ENCODE measurements at regions not wholly inside any gene's neighbourhood (a gene's known extent, or its start where the extent isn't known, plus 50 kb on each side); places are given as distances from the start of the nearest gene placed in this dataset.
A peak's percentile ranks its signal among the peaks of the same experiment; 100 is the strongest.

DNA sequence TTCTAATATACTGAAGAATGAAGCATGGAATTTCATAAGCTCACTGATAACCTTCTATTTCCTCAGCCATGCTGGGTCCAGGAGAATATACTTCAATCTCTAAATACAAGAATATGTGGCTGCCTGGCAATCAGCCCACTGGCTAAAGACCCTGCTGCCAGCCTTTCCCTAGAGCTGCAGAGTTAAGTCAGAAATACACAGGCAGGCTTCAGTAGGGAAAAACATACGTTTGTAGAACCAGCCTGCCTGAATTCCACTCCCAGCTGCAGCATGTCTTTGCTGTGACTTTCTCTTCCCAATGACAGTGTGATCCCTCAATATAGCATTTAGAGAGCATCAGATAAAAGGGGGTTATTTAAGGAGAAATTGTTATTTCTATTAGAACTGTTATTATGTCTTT, 289.1 kb downstream of the PCDH19 start:
- DNase-seq (ENCODE audit: low read depth) = no peak

DNA sequence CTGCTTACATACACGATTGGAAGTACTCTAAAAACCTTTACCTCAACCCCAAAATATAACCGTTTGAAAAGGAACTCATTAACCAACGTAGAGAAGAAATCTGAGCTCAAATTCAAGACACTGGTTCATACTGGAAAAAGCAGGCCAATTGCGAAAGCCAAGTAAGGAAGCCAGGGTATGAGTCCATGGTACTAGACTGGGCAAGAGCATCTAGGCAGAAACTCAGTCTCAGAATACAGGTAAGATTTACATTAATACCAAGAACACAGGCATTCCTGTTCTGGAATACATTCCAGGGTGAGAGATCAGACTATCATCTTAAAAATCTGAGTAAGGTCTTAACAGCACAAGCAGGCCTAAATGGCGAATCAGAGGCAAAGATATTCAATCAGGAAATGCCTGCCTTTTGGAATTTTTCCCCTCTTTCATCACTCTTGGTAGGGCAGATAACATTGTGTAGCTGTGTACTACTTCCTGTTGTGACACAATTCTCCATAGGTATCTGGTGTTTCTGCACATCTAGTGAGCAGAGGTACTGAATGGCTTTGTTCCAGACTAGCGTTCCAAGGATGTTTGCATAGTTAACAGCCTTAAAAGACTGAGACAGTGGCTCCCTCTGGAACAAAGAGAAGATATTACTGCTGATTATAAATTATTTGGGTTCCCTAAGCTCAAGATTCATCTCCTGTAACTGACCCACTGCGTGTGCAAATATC, 311.3 kb downstream of the PCDH19 start:
- DNase-seq (ENCODE audit: low read depth) = no peak

DNA sequence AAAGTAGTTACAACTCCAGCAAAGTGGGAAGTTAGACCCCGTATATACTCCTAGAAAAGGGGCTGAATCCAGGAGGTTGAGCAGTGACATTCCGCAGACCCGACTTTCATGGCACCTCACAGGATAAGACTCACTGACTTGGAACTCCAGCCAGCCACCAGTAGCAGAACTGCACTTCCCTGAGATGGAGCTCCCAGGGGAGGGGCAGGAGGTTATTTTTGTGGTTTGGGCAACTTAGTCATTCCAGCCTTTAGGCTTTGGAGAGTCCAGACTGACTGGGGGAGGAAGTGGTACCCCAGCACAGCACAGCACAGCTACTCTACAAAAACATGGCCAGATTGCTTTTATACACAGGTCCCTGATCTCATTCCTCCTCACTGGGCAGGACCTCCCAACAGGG, 319.1 kb downstream of the PCDH19 start:
- DNase-seq (ENCODE audit: low read depth) = peak; percentile 9

DNA sequence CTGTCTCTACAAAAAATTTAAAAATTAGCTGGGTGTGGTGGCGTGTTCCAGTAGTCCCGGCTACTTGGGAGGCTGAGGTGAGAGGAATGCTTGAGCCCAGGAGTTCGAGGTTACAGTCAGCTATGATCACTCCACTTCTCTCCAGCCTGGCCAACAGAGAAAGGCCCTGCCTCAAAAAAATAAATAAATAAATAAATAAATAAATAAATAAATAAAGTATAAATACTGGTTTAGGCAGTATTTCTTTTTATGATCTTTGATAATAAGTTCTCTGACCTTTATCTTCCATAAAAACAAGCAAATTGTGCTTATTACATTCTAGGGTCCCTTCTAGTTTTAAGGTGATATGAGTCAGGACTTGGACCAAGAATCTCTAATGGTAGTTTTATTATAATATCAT, 320.3 kb downstream of the PCDH19 start:
- no peak for DNase-seq (ENCODE audit: low read depth)

DNA sequence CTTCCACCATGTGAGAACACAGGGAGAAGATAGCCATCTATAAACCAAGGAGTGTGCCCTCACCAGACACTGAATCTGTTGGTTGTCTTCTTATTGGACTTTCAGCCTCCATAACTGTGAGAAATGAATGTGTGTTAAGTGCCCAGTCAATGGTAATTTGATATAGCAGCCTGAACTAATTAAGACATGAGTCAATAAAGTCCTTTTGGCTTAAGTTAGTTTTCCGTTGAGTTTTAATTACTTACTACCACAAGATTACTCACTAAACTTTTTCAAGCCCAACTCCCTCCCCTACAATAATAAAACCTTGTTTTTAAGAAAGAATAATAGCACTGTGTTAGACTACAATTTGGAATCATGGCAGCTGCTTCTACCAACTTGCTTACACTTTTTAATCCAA, 324.2 kb downstream of the PCDH19 start:
- DNase-seq (ENCODE audit: low read depth) = no peak

DNA sequence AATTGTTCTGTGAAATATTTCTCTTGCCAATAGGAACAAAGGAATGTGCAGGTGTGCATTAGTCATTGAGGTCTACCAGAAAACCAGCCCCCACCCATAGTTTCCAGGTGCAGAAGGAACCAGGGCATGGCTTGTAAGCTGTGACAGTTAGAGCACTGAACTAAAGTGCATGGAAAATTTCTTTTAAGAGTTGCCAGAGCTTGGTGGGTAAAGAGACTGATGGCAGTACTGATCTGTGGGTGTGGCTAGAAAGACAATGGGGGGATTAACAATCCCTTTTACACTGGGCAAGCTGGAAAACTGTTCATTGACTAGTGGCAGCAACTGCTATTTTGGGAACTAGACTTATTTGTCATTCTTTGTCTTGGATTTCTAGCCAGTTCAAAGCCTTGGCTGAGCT, 326.9 kb downstream of the PCDH19 start:
- no peak for DNase-seq (ENCODE audit: low read depth)

DNA sequence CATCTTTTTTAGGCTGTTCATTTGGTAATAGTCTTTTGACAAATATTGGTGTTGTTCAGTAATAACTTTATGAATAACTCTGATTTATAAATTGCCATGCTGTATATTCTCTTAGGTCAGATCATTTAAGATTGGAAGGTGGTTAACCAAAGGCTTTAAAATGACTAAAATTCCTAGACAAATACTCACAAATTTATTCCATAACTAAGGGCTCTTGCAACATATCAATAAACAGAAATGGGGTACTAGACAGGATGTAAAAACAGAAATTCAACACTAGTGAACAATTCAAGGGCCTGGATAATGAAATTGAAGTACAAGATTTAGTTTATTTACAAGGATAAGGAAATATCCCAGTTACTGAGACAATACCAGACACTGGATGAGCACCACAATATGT, 328.6 kb downstream of the PCDH19 start:
- no peak for DNase-seq (ENCODE audit: low read depth)

DNA sequence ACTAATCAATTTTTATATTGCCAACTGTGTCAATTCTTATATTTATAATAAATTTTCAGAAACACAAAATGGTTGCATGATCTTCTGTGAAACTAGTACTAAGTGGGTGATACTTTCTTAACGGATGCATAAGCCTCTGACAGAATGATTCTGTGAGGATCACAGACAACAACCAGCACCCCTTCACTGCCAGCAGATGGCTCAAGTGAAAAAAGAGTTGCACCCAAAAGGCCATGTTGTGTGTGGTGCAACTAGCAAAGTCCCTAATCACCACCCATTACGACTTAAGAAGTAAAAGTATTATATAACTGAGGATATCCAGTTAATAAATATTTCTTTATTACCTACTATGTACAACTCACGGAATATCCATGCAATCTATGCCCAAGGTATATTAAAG, 334.0 kb downstream of the PCDH19 start:
- DNase-seq (ENCODE audit: low read depth) = no peak

DNA sequence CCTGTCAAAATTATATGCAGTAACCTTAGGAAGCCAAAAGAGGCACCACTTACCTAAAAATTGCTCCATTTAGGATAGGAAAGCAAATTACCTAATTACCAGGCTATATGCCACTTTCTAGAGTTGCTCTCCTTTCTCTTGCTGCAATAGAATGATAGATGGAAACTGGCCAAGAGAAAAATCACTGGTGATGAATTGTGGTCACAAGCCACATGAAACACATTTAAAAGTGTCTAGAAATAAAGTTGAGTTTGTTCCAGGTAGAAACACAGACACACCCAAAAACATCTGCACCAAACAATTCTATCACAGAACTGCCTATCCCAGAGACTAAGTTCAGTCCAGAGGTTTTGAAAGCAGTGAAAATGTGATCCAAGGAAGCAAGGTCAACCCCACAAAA, 337.7 kb downstream of the PCDH19 start:
- DNase-seq (ENCODE audit: low read depth) = no peak

DNA sequence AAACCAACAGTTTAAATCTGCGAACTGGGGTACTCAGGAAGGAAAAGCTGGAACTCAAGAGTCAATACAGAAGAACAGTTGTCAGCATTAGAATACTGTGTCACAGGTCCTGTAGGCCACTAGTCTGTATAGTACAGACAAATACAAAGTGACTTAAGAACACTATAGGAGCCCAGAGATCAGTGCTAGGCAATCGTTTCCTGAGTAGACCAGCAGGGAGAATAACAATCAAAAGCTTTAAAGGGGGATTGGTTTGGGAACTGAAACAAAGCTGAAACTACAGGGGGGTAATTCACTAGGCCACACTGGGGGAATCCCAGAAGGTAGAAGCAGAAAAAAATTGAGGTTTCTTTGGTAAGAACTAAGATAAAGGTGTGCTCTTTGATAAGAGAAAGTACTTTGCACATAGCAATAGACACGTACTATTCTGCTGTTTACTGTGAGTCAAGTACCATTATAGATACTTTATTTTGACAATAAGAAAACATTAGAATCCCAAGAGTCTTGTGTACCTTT, 339.7 kb downstream of the PCDH19 start:
- no peak for DNase-seq (ENCODE audit: low read depth)

DNA sequence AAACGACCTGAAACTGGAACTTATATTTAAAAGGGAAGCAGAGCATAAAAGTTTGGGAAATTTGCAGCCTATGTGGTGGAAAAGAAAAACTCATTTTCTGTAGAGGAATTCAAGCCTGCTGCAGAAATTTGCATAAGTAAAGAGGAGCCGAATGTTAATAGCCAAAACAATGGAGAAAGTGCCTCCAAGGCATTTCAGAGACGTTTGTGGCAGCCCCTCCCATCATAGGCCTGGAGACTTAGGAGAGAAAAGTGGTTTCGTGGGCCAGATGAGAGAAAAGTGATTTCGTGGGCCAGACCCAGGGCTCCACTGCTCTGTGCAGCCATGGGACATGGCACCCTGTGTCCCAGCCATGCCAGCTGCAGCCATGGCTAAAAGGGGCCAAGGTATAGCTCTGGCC, 361.9 kb downstream of the PCDH19 start:
- DNase-seq (ENCODE audit: low read depth) = no peak

Data from Daoy (cell line).